Prostate gland (tissue), 2 donors: ENCODE measurements at regions not wholly inside any gene's neighbourhood (a gene's known extent, or its start where the extent isn't known, plus 50 kb on each side); places are given as distances from the start of the nearest gene placed in this dataset.

ENCODE experiments used
- DNase-seq: peaks from one replicate; pipeline ENCODE4 v3.0.0-alpha.2; 2019; ENCODE audit warnings: low spot score
- H3K27ac ChIP-seq, 2 donors: fragments of 200-600 bp; sonication (generic); 2 replicates each; pipeline ENCODE4 v1.5.1; 2017 to 2019
- H3K27me3 ChIP-seq: fragments of 200-600 bp; sonication (generic); replicated peaks from 2 replicates; pipeline ENCODE4 v1.5.1; 2019; ENCODE audit not compliant: insufficient read depth
- H3K36me3 ChIP-seq, 2 donors: fragments of 200-600 bp; sonication (generic); 1 replicate in 1 of 2; 2 replicates in 1 of 2; pipeline versions ENCODE4 v1.5.1 to v1.8.1; 2017 to 2019
- H3K4me1 ChIP-seq: fragments of 200-600 bp; sonication (generic); replicated peaks from 2 replicates; pipeline ENCODE4 v1.5.1; 2019
- H3K4me3 ChIP-seq, 2 donors: fragments of 200-600 bp; sonication (generic); 2 replicates each; pipeline ENCODE4 v1.5.1; 2017 to 2019
- H3K9me3 ChIP-seq: fragments of 200-600 bp; sonication (generic); 2 replicates; pipeline ENCODE4 v1.5.1; 2017
- CTCF ChIP-seq, 4 experiments: fragments of 200-600 bp in 2 of 4; fragments of 450-650 bp in 2 of 4; sonication (generic) in 2 of 4; IDR thresholded peaks; 1 replicate in 3 of 4; 2 replicates in 1 of 4; pipeline ENCODE4 v1.5.1; 2016 to 2019; ENCODE audit warnings: antibody characterized with exemption in 4 of 4, mild to moderate bottlenecking in 2 of 4, moderate library complexity in 2 of 4
- POLR2A ChIP-seq: fragments of 450-650 bp; IDR thresholded peaks from one replicate; pipeline ENCODE4 v1.6.1; 2016; ENCODE audit warnings: antibody characterized with exemption, mild to moderate bottlenecking
- POLR2AphosphoS5 ChIP-seq: sonication (generic); formaldehyde crosslinking; IDR thresholded peaks from one replicate; pipeline ENCODE4 v1.6.1; 2017; ENCODE audit warnings: antibody characterized with exemption
- WGBS: methylation state at CpG from one replicate; pipeline ENCODE4 v1.1.5; 2018; 5-methylcytosine and 5-hydroxymethylcytosine counted together
- intact Hi-C: fragments of 100-400 bp; cut with DNase I; formaldehyde crosslinking; loops from one replicate; pipeline ENCODE4 v1.14.2; 2022

GRCh38 chr2:225184948-225185347, 142.7 kb upstream of the DOCK10 start:
- H3K36me3 ChIP-seq, result no peaks in the 10 kb centered on the region
- H3K27me3 ChIP-seq, result no peaks in the 10 kb centered on the region
- TF ChIP-seq POLR2A, result no peak
- TF ChIP-seq POLR2AphosphoS5, result no peak
- no peak for TF ChIP-seq CTCF (IDR thresholded peaks at IDR 0.05)
- H3K4me1 ChIP-seq, result no peaks in the 10 kb centered on the region
- no peak overlapping the region for H3K27ac ChIP-seq
- intact Hi-C loops, result no loop called here
- no peak overlapping the region for H3K4me3 ChIP-seq
- no peaks in the 10 kb centered on the region for H3K9me3 ChIP-seq
- no peak for DNase-seq
- 43% methylated on average over 2 of the region's 2 CpGs for WGBS

DNA sequence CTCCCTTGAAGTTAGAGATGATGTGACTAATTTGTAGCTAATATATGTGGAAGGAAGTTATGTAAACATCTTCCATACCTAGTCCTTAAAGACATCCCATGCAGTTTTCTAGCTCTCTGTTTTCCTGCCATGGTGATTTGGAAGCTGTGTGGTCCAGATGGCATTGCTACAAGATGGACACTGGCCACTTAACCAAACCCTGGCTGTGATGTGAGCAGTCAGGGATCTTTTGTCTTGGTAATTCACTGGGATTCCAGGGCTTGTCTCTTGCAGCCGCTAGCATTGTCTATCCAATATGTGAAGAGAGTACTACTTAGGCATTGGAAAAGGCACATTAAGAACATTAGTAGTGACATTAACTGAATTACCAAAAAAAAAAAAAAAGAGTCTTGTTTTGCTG, 139.9 kb upstream of the DOCK10 start:
- intact Hi-C loops, result no loop called here
- no peaks in the 10 kb centered on the region for H3K4me1 ChIP-seq
- no peak for DNase-seq
- 75% methylated on average over 1 of the region's 1 CpG for WGBS
- H3K36me3 ChIP-seq, result no peaks in the 10 kb centered on the region
- no peaks in the 10 kb centered on the region for H3K27me3 ChIP-seq
- no peak overlapping the region for H3K27ac ChIP-seq
- H3K9me3 ChIP-seq, result no peaks in the 10 kb centered on the region
- TF ChIP-seq POLR2AphosphoS5, result no peak
- TF ChIP-seq CTCF (IDR thresholded peaks at IDR 0.05), result no peak
- no peak for TF ChIP-seq POLR2A
- H3K4me3 ChIP-seq, result no peak overlapping the region

- Histone ChIP-seq H3K27me3 (no peaks in the 10 kb centered on the region), H3K4me1 (no peaks in the 10 kb centered on the region), H3K4me3 (no peak overlapping the region), H3K27ac (no peak overlapping the region), H3K36me3 (no peaks in the 10 kb centered on the region), H3K9me3 (no peaks in the 10 kb centered on the region)
- intact Hi-C loops, result no loop called here
- TF ChIP-seq POLR2AphosphoS5, result no peak
- no peak for TF ChIP-seq POLR2A
- TF ChIP-seq CTCF (IDR thresholded peaks at IDR 0.05), result no peak
- DNase-seq, result no peak
- 92% methylated on average over 1 of the region's 1 CpG for WGBS
Measured at GRCh38 chr2:225177098-225177497, 134.8 kb upstream of the DOCK10 start.

- 35% methylated on average over 3 of the region's 3 CpGs for WGBS
- Histone ChIP-seq H3K9me3 (no peaks in the 10 kb centered on the region), H3K27ac (no peak overlapping the region), H3K4me1 (no peaks in the 10 kb centered on the region), H3K36me3 (no peaks in the 10 kb centered on the region), H3K4me3 (no peak overlapping the region), H3K27me3 (no peaks in the 10 kb centered on the region)
- intact Hi-C loops, result no loop called here
- TF ChIP-seq POLR2A, result no peak
- no peak for TF ChIP-seq CTCF (IDR thresholded peaks at IDR 0.05)
- TF ChIP-seq POLR2AphosphoS5, result no peak
- DNase-seq, result no peak
Measured at GRCh38 chr2:225173909-225174308, 131.6 kb upstream of the DOCK10 start.

DNA sequence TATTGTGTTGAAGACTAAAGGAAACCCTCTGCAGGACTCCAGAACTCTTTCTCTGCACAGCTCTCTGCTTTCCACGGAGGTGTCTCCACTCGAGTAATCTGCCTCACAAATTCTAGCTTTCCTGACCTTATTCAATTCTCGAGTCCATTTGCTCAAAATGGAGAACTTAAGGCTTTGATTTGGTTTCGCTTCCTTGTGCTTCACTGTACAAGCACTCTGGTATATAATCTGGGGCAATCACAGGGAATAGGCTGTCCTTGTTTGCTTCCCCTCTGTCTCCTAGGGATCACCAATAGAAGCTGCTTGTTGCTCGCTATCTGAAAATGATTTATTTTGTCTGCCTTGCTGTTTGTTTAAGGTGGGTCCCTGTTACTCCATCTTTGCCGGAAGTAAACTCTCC, 129.1 kb upstream of the DOCK10 start:
- Histone ChIP-seq H3K4me3 (no peak overlapping the region), H3K27ac (no peak overlapping the region), H3K27me3 (no peaks in the 10 kb centered on the region), H3K4me1 (no peaks in the 10 kb centered on the region), H3K36me3 (no peaks in the 10 kb centered on the region), H3K9me3 (no peaks in the 10 kb centered on the region)
- DNase-seq, result no peak
- 81% methylated on average over 6 of the region's 6 CpGs for WGBS
- intact Hi-C loops, result no loop called here
- TF ChIP-seq POLR2A, result no peak
- no peak for TF ChIP-seq CTCF (IDR thresholded peaks at IDR 0.05)
- no peak for TF ChIP-seq POLR2AphosphoS5
